ENCODE measurements at regions not wholly inside any gene's neighbourhood (a gene's known extent, or its start where the extent isn't known, plus 50 kb on each side); places are given as distances from the start of the nearest gene placed in this dataset.

DNA sequence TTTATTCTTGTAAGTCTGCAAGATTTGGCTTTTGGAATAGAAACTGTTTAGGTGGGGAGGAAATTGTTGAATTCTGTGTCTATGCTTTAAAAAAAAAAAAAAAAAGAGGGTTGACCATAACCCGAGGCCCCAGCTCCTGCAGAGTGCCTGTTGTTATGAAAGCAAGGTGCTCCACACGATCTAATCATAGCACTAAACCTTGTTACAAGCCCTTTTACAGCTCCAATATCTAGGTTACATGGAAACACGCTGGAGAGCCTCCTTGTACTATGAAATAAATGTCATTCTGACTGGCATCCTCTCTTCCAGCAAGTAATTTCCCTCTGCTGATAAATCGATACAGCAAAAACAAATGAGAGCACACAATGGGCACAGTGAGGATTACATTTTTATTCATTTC is 303.1 kb upstream of the SOX5 start:
- no peak for ATAC-seq (ENCODE audit: low read depth)
- no peaks in the 10 kb centered on the region for H3K9me3 ChIP-seq (ENCODE audit: severe bottlenecking)
- H3K4me3 ChIP-seq (ENCODE audit: severe bottlenecking) = no peak overlapping the region
- no peak for DNase-seq (ENCODE audit: low spot score)
- TF ChIP-seq, protein P1, sequence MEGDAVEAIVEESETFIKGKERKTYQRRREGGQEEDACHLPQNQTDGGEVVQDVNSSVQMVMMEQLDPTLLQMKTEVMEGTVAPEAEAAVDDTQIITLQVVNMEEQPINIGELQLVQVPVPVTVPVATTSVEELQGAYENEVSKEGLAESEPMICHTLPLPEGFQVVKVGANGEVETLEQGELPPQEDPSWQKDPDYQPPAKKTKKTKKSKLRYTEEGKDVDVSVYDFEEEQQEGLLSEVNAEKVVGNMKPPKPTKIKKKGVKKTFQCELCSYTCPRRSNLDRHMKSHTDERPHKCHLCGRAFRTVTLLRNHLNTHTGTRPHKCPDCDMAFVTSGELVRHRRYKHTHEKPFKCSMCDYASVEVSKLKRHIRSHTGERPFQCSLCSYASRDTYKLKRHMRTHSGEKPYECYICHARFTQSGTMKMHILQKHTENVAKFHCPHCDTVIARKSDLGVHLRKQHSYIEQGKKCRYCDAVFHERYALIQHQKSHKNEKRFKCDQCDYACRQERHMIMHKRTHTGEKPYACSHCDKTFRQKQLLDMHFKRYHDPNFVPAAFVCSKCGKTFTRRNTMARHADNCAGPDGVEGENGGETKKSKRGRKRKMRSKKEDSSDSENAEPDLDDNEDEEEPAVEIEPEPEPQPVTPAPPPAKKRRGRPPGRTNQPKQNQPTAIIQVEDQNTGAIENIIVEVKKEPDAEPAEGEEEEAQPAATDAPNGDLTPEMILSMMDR (IDR thresholded peaks at IDR 0.05; ENCODE audit: poor library complexity, severe bottlenecking) = no peak
- H3K27me3 ChIP-seq (ENCODE audit: insufficient read depth, poor library complexity, severe bottlenecking) = no peaks in the 10 kb centered on the region
- H3K4me1 ChIP-seq (ENCODE audit: insufficient read depth, poor library complexity, severe bottlenecking) = no peaks in the 10 kb centered on the region
- H3K36me3 ChIP-seq (ENCODE audit: low read depth) = no peaks in the 10 kb centered on the region
- H3K27ac ChIP-seq (ENCODE audit: poor library complexity, severe bottlenecking) = no peak overlapping the region

DNA sequence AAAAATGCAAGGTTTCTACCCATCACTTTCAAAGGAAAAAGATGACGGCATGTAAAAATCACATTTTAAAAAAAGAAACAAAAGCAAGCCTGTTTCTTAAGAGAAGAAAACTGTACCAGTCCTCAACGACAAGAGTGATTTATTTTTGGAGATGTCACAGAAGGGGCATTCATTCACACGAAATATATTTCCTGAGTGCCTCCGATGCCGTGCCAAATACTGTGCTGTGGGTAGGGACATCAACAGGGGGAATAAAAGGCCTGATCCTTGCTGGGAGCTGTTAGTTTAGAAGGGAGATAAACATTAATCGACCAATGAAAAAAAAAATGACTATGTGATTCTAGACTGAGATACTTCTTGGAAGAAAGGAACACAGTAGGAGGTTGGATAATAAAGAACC is 297.5 kb upstream of the SOX5 start:
- H3K4me1 ChIP-seq (ENCODE audit: insufficient read depth, poor library complexity, severe bottlenecking) = no peaks in the 10 kb centered on the region
- H3K36me3 ChIP-seq (ENCODE audit: low read depth) = no peaks in the 10 kb centered on the region
- no peaks in the 10 kb centered on the region for H3K9me3 ChIP-seq (ENCODE audit: severe bottlenecking)
- ATAC-seq (ENCODE audit: low read depth) (no peak), DNase-seq (ENCODE audit: low spot score) (no peak)
- H3K27me3 ChIP-seq (ENCODE audit: insufficient read depth, poor library complexity, severe bottlenecking) = no peaks in the 10 kb centered on the region
- TF ChIP-seq, protein P1 (IDR thresholded peaks at IDR 0.05; ENCODE audit: poor library complexity, severe bottlenecking) = no peak
- no peak overlapping the region for H3K27ac ChIP-seq (ENCODE audit: poor library complexity, severe bottlenecking)
- H3K4me3 ChIP-seq (ENCODE audit: severe bottlenecking) = no peak overlapping the region

- no peak for DNase-seq (ENCODE audit: low spot score)
- H3K9me3 ChIP-seq (ENCODE audit: severe bottlenecking) = no peaks in the 10 kb centered on the region
- TF ChIP-seq, protein P1 (IDR thresholded peaks at IDR 0.05; ENCODE audit: poor library complexity, severe bottlenecking) = no peak
- H3K4me3 ChIP-seq (ENCODE audit: severe bottlenecking) = no peak overlapping the region
- ATAC-seq (ENCODE audit: low read depth) = no peak
- no peaks in the 10 kb centered on the region for H3K4me1 ChIP-seq (ENCODE audit: insufficient read depth, poor library complexity, severe bottlenecking)
- H3K36me3 ChIP-seq (ENCODE audit: low read depth) = no peaks in the 10 kb centered on the region
- H3K27me3 ChIP-seq (ENCODE audit: insufficient read depth, poor library complexity, severe bottlenecking) = no peaks in the 10 kb centered on the region
- no peak overlapping the region for H3K27ac ChIP-seq (ENCODE audit: poor library complexity, severe bottlenecking)
These were observed 296.9 kb upstream of the SOX5 start for GRCh38 chr12:24246376-24246775.

DNA sequence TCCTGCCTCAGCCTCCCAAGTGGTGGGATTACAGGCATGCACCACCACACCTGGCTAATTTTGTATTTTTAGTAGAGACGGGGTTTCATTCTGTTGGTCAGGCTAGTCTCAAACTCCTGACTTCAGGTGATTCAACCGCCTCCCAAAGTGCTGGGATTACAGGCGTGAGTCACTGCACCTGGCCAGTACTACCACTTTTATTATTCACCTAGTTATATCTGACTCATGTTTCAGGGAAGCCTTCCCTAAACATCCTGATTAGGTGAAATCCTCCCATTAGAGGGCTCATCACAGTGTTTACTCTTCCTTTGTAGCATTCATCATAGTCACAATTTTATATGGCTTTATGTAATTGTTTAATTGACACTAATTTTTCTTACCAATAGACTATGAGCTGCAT is 295.3 kb upstream of the SOX5 start:
- H3K9me3 ChIP-seq (ENCODE audit: severe bottlenecking) = no peaks in the 10 kb centered on the region
- H3K4me1 ChIP-seq (ENCODE audit: insufficient read depth, poor library complexity, severe bottlenecking) = no peaks in the 10 kb centered on the region
- ATAC-seq (ENCODE audit: low read depth) (peak; percentile 82), DNase-seq (ENCODE audit: low spot score) (no peak)
- TF ChIP-seq, protein P1 (IDR thresholded peaks at IDR 0.05; ENCODE audit: poor library complexity, severe bottlenecking) = no peak
- no peaks in the 10 kb centered on the region for H3K27me3 ChIP-seq (ENCODE audit: insufficient read depth, poor library complexity, severe bottlenecking)
- H3K4me3 ChIP-seq (ENCODE audit: severe bottlenecking) = no peak overlapping the region
- H3K27ac ChIP-seq (ENCODE audit: poor library complexity, severe bottlenecking) = no peak overlapping the region
- H3K36me3 ChIP-seq (ENCODE audit: low read depth) = no peaks in the 10 kb centered on the region

GRCh38 chr12:24244231-24244630 is 294.8 kb upstream of the SOX5 start:
- ATAC-seq (ENCODE audit: low read depth) (no peak), DNase-seq (ENCODE audit: low spot score) (no peak)
- no peak overlapping the region for H3K4me3 ChIP-seq (ENCODE audit: severe bottlenecking)
- H3K27me3 ChIP-seq (ENCODE audit: insufficient read depth, poor library complexity, severe bottlenecking) = no peaks in the 10 kb centered on the region
- no peaks in the 10 kb centered on the region for H3K36me3 ChIP-seq (ENCODE audit: low read depth)
- no peaks in the 10 kb centered on the region for H3K4me1 ChIP-seq (ENCODE audit: insufficient read depth, poor library complexity, severe bottlenecking)
- H3K27ac ChIP-seq (ENCODE audit: poor library complexity, severe bottlenecking) = no peak overlapping the region
- TF ChIP-seq, protein P1 (IDR thresholded peaks at IDR 0.05; ENCODE audit: poor library complexity, severe bottlenecking) = no peak
- H3K9me3 ChIP-seq (ENCODE audit: severe bottlenecking) = no peaks in the 10 kb centered on the region

All from RWPE2 (cell line).